GM12878 (cell line): ENCODE measurements at regions not wholly inside any gene's neighbourhood (a gene's known extent, or its start where the extent isn't known, plus 50 kb on each side); places are given as distances from the start of the nearest gene placed in this dataset.

Experiments
- ATAC-seq: fragments of 200-7000 bp; cut with Tn5 transposase; 3 replicates; pipeline ENCODE4 v1.9.1; 2020; ENCODE audit warnings: mild to moderate bottlenecking, moderate library complexity
- BruUV-seq: library from RNA; stranded (reverse); fragments of 400-500 nt; replicated peaks from 2 replicates; lab custom pipeline; 2021; lab: Mats Ljungman, UMichigan
- CTCF ChIA-PET: fragments of 300-600 bp; sonication (Branson Sonifier 250); formaldehyde crosslinking; extraction: SDS; loops from one replicate; lab custom pipeline; 2021; ENCODE audit warnings: inconsistent platforms; lab: Yijun Ruan, JAX
- POLR2A ChIA-PET: fragments of 350-600 bp; formaldehyde crosslinking; extraction: SDS; loops from one replicate; lab custom pipeline; 2021; ENCODE audit warnings: inconsistent platforms; lab: Charles Lee
- RAD21 ChIA-PET: fragments of 300-600 bp; sonication (Branson Sonifier 250); formaldehyde crosslinking; loops from one replicate; lab custom pipeline; 2023; ENCODE audit warnings: antibody characterized with exemption; ENCODE audit not compliant: unreplicated experiment; lab: Charles Lee
- SMC1A ChIA-PET: fragments of 300-600 bp; sonication (Branson Sonifier 250); formaldehyde crosslinking; loops from one replicate; lab custom pipeline; 2023; ENCODE audit not compliant: unreplicated experiment, uncharacterized antibody; lab: Charles Lee
- DNase-seq: peaks from one replicate; pipeline ENCODE4 v3.0.0-alpha.2; 2011; ENCODE audit warnings: low read depth, low spot score
- FAIRE-seq: peaks from 3 replicates; lab custom pipeline; 2011; peaks lifted over from hg19 to GRCh38; lab: Jason Lieb, UNC
- H2AFZ ChIP-seq: 2 replicates; pipeline ENCODE4 v1.6.0; 2011; ENCODE audit warnings: low read depth, low read length, control low read depth; ENCODE audit not compliant: control insufficient read depth
- H3K27ac ChIP-seq: 2 replicates; pipeline ENCODE4 v1.5.1; 2011; ENCODE audit warnings: control low read depth; ENCODE audit not compliant: control insufficient read depth, insufficient read depth
- H3K27me3 ChIP-seq, 2 experiments: replicated peaks in 1 of 2; 2 replicates each; pipeline versions ENCODE4 v1.6.0 to v1.6.1; 2011; ENCODE audit warnings: low read length in 1 of 2; ENCODE audit not compliant: control insufficient read depth in 2 of 2, insufficient read depth in 2 of 2
- H3K36me3 ChIP-seq, 2 experiments: 2 replicates each; pipeline ENCODE4 v1.5.1; 2011; ENCODE audit warnings: low read length in 1 of 2; ENCODE audit not compliant: control insufficient read depth in 2 of 2, insufficient read depth in 2 of 2
- H3K4me1 ChIP-seq: 2 replicates; pipeline ENCODE4 v1.6.1; 2011; ENCODE audit warnings: mild to moderate bottlenecking, low read length, moderate library complexity, mixed read lengths; ENCODE audit not compliant: control insufficient read depth, insufficient read depth
- H3K4me2 ChIP-seq: 2 replicates; pipeline ENCODE4 v1.6.0; 2011; ENCODE audit warnings: control low read depth; ENCODE audit not compliant: control insufficient read depth, insufficient read depth
- H3K4me3 ChIP-seq: fragments of 200-600 bp; sonication (generic); 2 replicates; pipeline ENCODE4 v1.5.1; 2016
- H3K79me2 ChIP-seq: 2 replicates; pipeline ENCODE4 v1.6.0; 2011; ENCODE audit warnings: low read length; ENCODE audit not compliant: control insufficient read depth, insufficient read depth
- H3K9ac ChIP-seq: 2 replicates; pipeline ENCODE4 v1.8.0; 2011; ENCODE audit warnings: low read length, control low read depth, mixed read lengths; ENCODE audit not compliant: control insufficient read depth, insufficient read depth
- H3K9me3 ChIP-seq: replicated peaks from 3 replicates; pipeline ENCODE4 v1.5.1; 2011; ENCODE audit warnings: mild to moderate bottlenecking, low read length; ENCODE audit not compliant: control insufficient read depth, insufficient read depth
- H4K20me1 ChIP-seq: 2 replicates; pipeline ENCODE4 v1.6.0; 2011; ENCODE audit not compliant: control insufficient read depth, insufficient read depth
- CEBPB ChIP-seq, 2 experiments: fragments of 150-350 bp in 1 of 2; IDR thresholded peaks; 2 replicates each; pipeline ENCODE4 v1.6.1; 2012 to 2014; ENCODE audit warnings: low read depth in 2 of 2, low read length in 2 of 2, borderline replicate concordance in 1 of 2, inconsistent platforms in 1 of 2
- CHD2 ChIP-seq: IDR thresholded peaks from 2 replicates; pipeline ENCODE4 v1.6.1; 2011; ENCODE audit warnings: low read depth, low read length, improper control_type of control experiment, borderline replicate concordance
- HDAC6 ChIP-seq: fragments of 200-600 bp; sonication (generic); IDR thresholded peaks from one replicate; pipeline ENCODE4 v1.8.0; 2017; ENCODE audit warnings: antibody characterized with exemption; ENCODE audit not compliant: unreplicated experiment
- IKZF2 ChIP-seq, 2 experiments: fragments of 450-650 bp; IDR thresholded peaks; 2 replicates each; pipeline ENCODE4 v1.6.1; 2017; ENCODE audit warnings: mild to moderate bottlenecking in 2 of 2, moderate library complexity in 2 of 2
- JUNB ChIP-seq: IDR thresholded peaks from 2 replicates; pipeline ENCODE4 v1.6.1; 2016; ENCODE audit warnings: antibody characterized with exemption, mild to moderate bottlenecking
- MXI1 ChIP-seq: fragments of 150-350 bp; IDR thresholded peaks from 2 replicates; pipeline ENCODE4 v1.6.1; 2011; ENCODE audit warnings: low read depth, mild to moderate bottlenecking, inconsistent platforms, low read length, improper control_type of control experiment
- POLR2AphosphoS5 ChIP-seq: IDR thresholded peaks from 2 replicates; pipeline ENCODE4 v1.6.1; 2011; ENCODE audit warnings: mild to moderate bottlenecking, low read length, inconsistent platforms
- POU2F2 ChIP-seq: IDR thresholded peaks from 3 replicates; pipeline ENCODE4 v1.6.1; 2011; ENCODE audit warnings: low read depth, mild to moderate bottlenecking, low read length, borderline replicate concordance
- SIX5 ChIP-seq: IDR thresholded peaks from 2 replicates; pipeline ENCODE4 v1.6.1; 2011; ENCODE audit warnings: mild to moderate bottlenecking, low read depth, low read length, moderate library complexity; ENCODE audit not compliant: severe bottlenecking
- SP1 ChIP-seq: IDR thresholded peaks from one replicate; pipeline ENCODE4 v1.6.1; 2011; ENCODE audit warnings: low read depth, low read length
- TCF7 ChIP-seq: IDR thresholded peaks from 2 replicates; pipeline ENCODE4 v1.6.1; 2014; ENCODE audit warnings: antibody characterized with exemption, borderline replicate concordance
- USF1 ChIP-seq: IDR thresholded peaks from 2 replicates; pipeline ENCODE4 v1.6.1; 2011; ENCODE audit warnings: borderline replicate concordance, low read depth, mild to moderate bottlenecking, moderate library complexity, mixed read lengths, low read length; ENCODE audit not compliant: insufficient read depth; ENCODE audit errors: extremely low read length
- ZNF592 ChIP-seq: fragments of 450-650 bp; IDR thresholded peaks from 2 replicates; pipeline ENCODE4 v1.6.1; 2017; ENCODE audit warnings: mild to moderate bottlenecking, moderate library complexity
- WGBS: methylation state at CpG from one replicate; pipeline ENCODE4 v1.1.6; 2016; ENCODE audit warnings: low lambda C conversion rate; ENCODE audit not compliant: insufficient replicate concordance, insufficient coverage; ENCODE audit errors: missing lambda C conversion rate; 5-methylcytosine and 5-hydroxymethylcytosine counted together
- in situ Hi-C: fragments of 300-500 bp; cut with MboI; formaldehyde crosslinking; loops from 9 replicates; pipeline ENCODE4 v1.14.3; 2018; ENCODE audit warnings: mixed read lengths
- intact Hi-C: fragments of 100-400 bp; cut with micrococcal nuclease; formaldehyde crosslinking; loops from one replicate; pipeline ENCODE4 v1.14.2; 2022; ENCODE audit not compliant: unreplicated experiment
- TF ChIP-seq, protein P1 (sequence below): IDR thresholded peaks from 2 replicates; pipeline ENCODE4 v1.6.1; 2011; ENCODE audit warnings: low read depth, low read length, improper control_type of control experiment, borderline replicate concordance

DNA sequence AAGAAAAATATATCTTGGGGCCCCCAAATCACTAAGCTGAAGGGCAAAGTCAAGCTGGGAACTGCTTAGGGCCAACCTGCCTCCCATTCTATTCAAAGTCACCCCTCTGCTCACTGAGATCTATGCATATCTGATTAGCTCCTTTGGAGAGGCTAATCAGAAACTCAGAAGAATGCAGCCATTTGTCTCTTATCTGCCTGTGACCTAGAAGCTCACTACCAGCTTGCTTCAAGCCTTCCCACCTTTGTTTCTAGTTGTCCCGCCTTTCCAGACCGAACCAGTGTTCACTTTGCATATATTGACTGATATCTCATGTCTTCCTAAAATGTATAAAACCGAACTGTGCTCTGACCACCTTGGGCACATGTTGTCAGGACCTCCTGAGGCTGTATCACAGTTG is 479.4 kb downstream of the METTL4 start (continued):
- TF ChIP-seq ZNF592 (no peak), USF1 (no peak), HDAC6 (no peak), POU2F2 (no peak)

- no peak overlapping the region for H3K9ac ChIP-seq
- H3K4me3 ChIP-seq, result no peak overlapping the region
- TF ChIP-seq TCF7 (no peak), POLR2AphosphoS5 (no peak), MXI1 (no peak), SIX5 (no peak), CEBPB (IDR thresholded peaks at IDR 0.05; ENCODE audit: borderline replicate concordance in 1 of 2, low read depth in 2 of 2, low read length in 2 of 2) (no peak), JUNB (no peak), CHD2 (no peak), IKZF2 (IDR thresholded peaks at IDR 0.05) (no peak), SP1 (no peak)
- TF ChIP-seq, protein P1, sequence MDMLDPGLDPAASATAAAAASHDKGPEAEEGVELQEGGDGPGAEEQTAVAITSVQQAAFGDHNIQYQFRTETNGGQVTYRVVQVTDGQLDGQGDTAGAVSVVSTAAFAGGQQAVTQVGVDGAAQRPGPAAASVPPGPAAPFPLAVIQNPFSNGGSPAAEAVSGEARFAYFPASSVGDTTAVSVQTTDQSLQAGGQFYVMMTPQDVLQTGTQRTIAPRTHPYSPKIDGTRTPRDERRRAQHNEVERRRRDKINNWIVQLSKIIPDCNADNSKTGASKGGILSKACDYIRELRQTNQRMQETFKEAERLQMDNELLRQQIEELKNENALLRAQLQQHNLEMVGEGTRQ, result no peak
- intact Hi-C loops, result no loop called here
- no peak for DNase-seq
- no peak for FAIRE-seq
- H3K79me2 ChIP-seq, result no peaks in the 10 kb centered on the region
- RAD21 ChIA-PET, result no interaction called here
- SMC1A ChIA-PET, result interaction anchor here (0.9 to 1.6 kb wide), 2 partner anchors 8 to 731 kb away, joined by 4 to 6 read pairs; no protein-coding TSS in a partner anchor
- no peak overlapping the region for H3K4me2 ChIP-seq
- ATAC-seq, result no peak
- H3K36me3 ChIP-seq, result no peaks in the 10 kb centered on the region
- in situ Hi-C loops, result loop anchor here (25.0 kb wide), 1 partner anchor 1234 kb away; no protein-coding TSS in a partner anchor
- POLR2A ChIA-PET, result no interaction called here
- no peak overlapping the region for H3K27ac ChIP-seq
- H2AFZ ChIP-seq, result no peak overlapping the region
- BruUV-seq, result no TSS peak
- 21% methylated on average over 2 of the region's 2 CpGs for WGBS
- H3K27me3 ChIP-seq, result no peaks in the 10 kb centered on the region; a peak in 1 of 4 replicates
- no peaks in the 10 kb centered on the region for H4K20me1 ChIP-seq
- CTCF ChIA-PET, result interaction anchor here (0.6 to 1.7 kb wide), 3 partner anchors 9 to 445 kb away, joined by 3 to 4 read pairs (median 3); no protein-coding TSS in a partner anchor
- no peaks in the 10 kb centered on the region for H3K4me1 ChIP-seq
- H3K9me3 ChIP-seq, result no peaks in the 10 kb centered on the region
Measured at GRCh38 chr18:2096551-2096950, 474.8 kb downstream of the METTL4 start.
